ENCODE measurements at regions not wholly inside any gene's neighbourhood (a gene's known extent, or its start where the extent isn't known, plus 50 kb on each side); places are given as distances from the start of the nearest gene placed in this dataset.

GRCh38 chr12:114746297-114747011 is 62.5 kb upstream of the TBX3 start:
- H3K27ac ChIP-seq (ENCODE audit: low read depth, low read length) = no peak overlapping the region
- 35 to 42% (median 38%) methylated on average over 6 of the region's 6 CpGs for WGBS, 3 donors

- WGBS, 3 donors = 55 to 65% (median 57%) methylated on average over 15 of the region's 15 CpGs
- no peak overlapping the region for H3K27ac ChIP-seq (ENCODE audit: low read depth, low read length)
Observed at GRCh38 chr12:114744691-114745090, 60.7 kb upstream of the TBX3 start.

- WGBS, 3 donors = 80 to 92% (median 90%) methylated on average over 6 of the region's 6 CpGs
- no peak overlapping the region for H3K27ac ChIP-seq (ENCODE audit: low read depth, low read length)
Observed at GRCh38 chr12:114744285-114744684, 60.3 kb upstream of the TBX3 start.

- WGBS, 3 donors = 83 to 94% (median 89%) methylated on average over 1 of the region's 1 CpG
Observed at GRCh38 chr12:114743799-114744198, 59.8 kb upstream of the TBX3 start.

GRCh38 chr12:114743289-114743688 is 59.3 kb upstream of the TBX3 start:
- WGBS, 3 donors = 65 to 70% (median 68%) methylated on average over 4 of the region's 4 CpGs
- no peak overlapping the region for H3K27ac ChIP-seq (ENCODE audit: low read depth, low read length)

More at GRCh38 chr12:114743799-114744198, 59.8 kb upstream of the TBX3 start:
- no peak overlapping the region for H3K27ac ChIP-seq (ENCODE audit: low read depth, low read length)

- H3K27ac ChIP-seq (ENCODE audit: low read depth, low read length) = no peak overlapping the region
- WGBS, 3 donors = 61 to 88% (median 79%) methylated on average over 9 of the region's 9 CpGs
Observed at GRCh38 chr12:114742363-114742762, 58.4 kb upstream of the TBX3 start.

- H3K27ac ChIP-seq (ENCODE audit: low read depth, low read length) = no peak overlapping the region
- 69 to 97% (median 92%) methylated on average over 4 of the region's 4 CpGs for WGBS, 3 donors
Observed at GRCh38 chr12:114741940-114742339, 58.0 kb upstream of the TBX3 start.

GRCh38 chr12:114740448-114740847 is 56.5 kb upstream of the TBX3 start:
- 77 to 83% (median 79%) methylated on average over 7 of the region's 7 CpGs for WGBS, 3 donors
- H3K27ac ChIP-seq (ENCODE audit: low read depth, low read length) = no peak overlapping the region

GRCh38 chr12:114738460-114739184 is 54.6 kb upstream of the TBX3 start:
- 59 to 82% (median 73%) methylated on average over 9 of the region's 9 CpGs for WGBS, 3 donors
- no peak overlapping the region for H3K27ac ChIP-seq (ENCODE audit: low read depth, low read length)

GRCh38 chr12:114735680-114736374 is 51.9 kb upstream of the TBX3 start:
- 11 to 28% (median 25%) methylated on average over 43 of the region's 43 CpGs for WGBS, 3 donors
- H3K27ac ChIP-seq (ENCODE audit: low read depth, low read length) = no peak overlapping the region

- no peak overlapping the region for H3K27ac ChIP-seq (ENCODE audit: low read depth, low read length)
- 26 to 51% (median 42%) methylated on average over 12 of the region's 12 CpGs for WGBS, 3 donors
Observed at GRCh38 chr12:114735011-114735410, 51.0 kb upstream of the TBX3 start.

GRCh38 chr12:114733919-114734318 is 49.9 kb upstream of the TBX3 start:
- WGBS, 3 donors = 53 to 72% (median 64%) methylated on average over 9 of the region's 9 CpGs
- H3K27ac ChIP-seq (ENCODE audit: low read depth, low read length) = no peak overlapping the region

Measured in adipose tissue (tissue), 3 donors.